Stomach (tissue), 4 donors: ENCODE measurements at regions not wholly inside any gene's neighbourhood (a gene's known extent, or its start where the extent isn't known, plus 50 kb on each side); places are given as distances from the start of the nearest gene placed in this dataset.

Experiments used
- EP300 ChIP-seq: sonication (generic); formaldehyde crosslinking; IDR thresholded peaks from one replicate; pipeline ENCODE4 v1.6.1; 2017; ENCODE audit warnings: antibody characterized with exemption
- POLR2AphosphoS5 ChIP-seq, 3 donors: sonication (generic); formaldehyde crosslinking; IDR thresholded peaks; one replicate each; pipeline ENCODE4 v1.6.1; 2016; ENCODE audit warnings: antibody characterized with exemption in 3 of 3
- TF ChIP-seq, protein P1 (sequence below), 7 experiments: fragments of 450-650 bp in 4 of 7; fragments of 200-600 bp in 3 of 7; sonication (generic) in 3 of 7; IDR thresholded peaks; one replicate each; pipeline ENCODE4 v1.5.1; 2016 to 2019; ENCODE audit warnings: antibody characterized with exemption in 7 of 7, control low read depth in 2 of 7, mild to moderate bottlenecking in 1 of 7

GRCh38 chr1:182291584-182292192 lies 99.9 kb downstream of the GLUL start:
- TF ChIP-seq, protein P1, sequence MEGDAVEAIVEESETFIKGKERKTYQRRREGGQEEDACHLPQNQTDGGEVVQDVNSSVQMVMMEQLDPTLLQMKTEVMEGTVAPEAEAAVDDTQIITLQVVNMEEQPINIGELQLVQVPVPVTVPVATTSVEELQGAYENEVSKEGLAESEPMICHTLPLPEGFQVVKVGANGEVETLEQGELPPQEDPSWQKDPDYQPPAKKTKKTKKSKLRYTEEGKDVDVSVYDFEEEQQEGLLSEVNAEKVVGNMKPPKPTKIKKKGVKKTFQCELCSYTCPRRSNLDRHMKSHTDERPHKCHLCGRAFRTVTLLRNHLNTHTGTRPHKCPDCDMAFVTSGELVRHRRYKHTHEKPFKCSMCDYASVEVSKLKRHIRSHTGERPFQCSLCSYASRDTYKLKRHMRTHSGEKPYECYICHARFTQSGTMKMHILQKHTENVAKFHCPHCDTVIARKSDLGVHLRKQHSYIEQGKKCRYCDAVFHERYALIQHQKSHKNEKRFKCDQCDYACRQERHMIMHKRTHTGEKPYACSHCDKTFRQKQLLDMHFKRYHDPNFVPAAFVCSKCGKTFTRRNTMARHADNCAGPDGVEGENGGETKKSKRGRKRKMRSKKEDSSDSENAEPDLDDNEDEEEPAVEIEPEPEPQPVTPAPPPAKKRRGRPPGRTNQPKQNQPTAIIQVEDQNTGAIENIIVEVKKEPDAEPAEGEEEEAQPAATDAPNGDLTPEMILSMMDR (IDR thresholded peaks at IDR 0.05) = no peak
- no peak for TF ChIP-seq EP300
- TF ChIP-seq POLR2AphosphoS5 (IDR thresholded peaks at IDR 0.05) = no peak
